Skin epidermis (tissue), 12 donors: ENCODE measurements at regions not wholly inside any gene's neighbourhood (a gene's known extent, or its start where the extent isn't known, plus 50 kb on each side); places are given as distances from the start of the nearest gene placed in this dataset.
"Not testable (repeated sequence)": the region's sequence is repeated elsewhere in the genome, so short reads cannot be mapped to it uniquely, and the experiment has no call there.

Source experiments
- H3K27ac ChIP-seq, 21 experiments: fragments of 200-600 bp; sonication (generic) in 11 of 21; one replicate each; pipeline ENCODE4 v1.5.0; 2020; ENCODE audit warnings: mild to moderate bottlenecking in 3 of 21, inconsistent platforms in 2 of 21, moderate library complexity in 2 of 21
- H3K4me3 ChIP-seq, 7 experiments: fragments of 200-600 bp; sonication (generic) in 2 of 7; one replicate each; pipeline ENCODE4 v1.5.0; 2020; ENCODE audit warnings: inconsistent platforms in 2 of 7, mild to moderate bottlenecking in 2 of 7, moderate library complexity in 1 of 7

GRCh38 chr15:95624616-95625361, 705.7 kb upstream of the NR2F2 start:
- no peak overlapping the region for H3K27ac ChIP-seq
- H3K4me3 ChIP-seq = no peak overlapping the region

- Histone ChIP-seq H3K4me3 (no peak overlapping the region), H3K27ac (no peak overlapping the region)
Observed at GRCh38 chr15:95626501-95627361, 703.8 kb upstream of the NR2F2 start.

GRCh38 chr15:95629503-95630168, 700.9 kb upstream of the NR2F2 start:
- no peak overlapping the region for H3K4me3 ChIP-seq
- no peak overlapping the region for H3K27ac ChIP-seq

GRCh38 chr15:95630683-95631082, 699.8 kb upstream of the NR2F2 start:
- Histone ChIP-seq H3K4me3 (no peak overlapping the region), H3K27ac (no peak overlapping the region)

- H3K27ac ChIP-seq = no peak overlapping the region
- H3K4me3 ChIP-seq = no peak overlapping the region
Observed at GRCh38 chr15:95635666-95636065, 694.8 kb upstream of the NR2F2 start.

GRCh38 chr15:95636107-95636506, 694.4 kb upstream of the NR2F2 start:
- Histone ChIP-seq H3K27ac (no peak overlapping the region), H3K4me3 (no peak overlapping the region)

- H3K4me3 ChIP-seq, H3K27ac ChIP-seq: not testable (repeated sequence)
Observed at GRCh38 chr15:95637234-95637633, 693.3 kb upstream of the NR2F2 start.

GRCh38 chr15:95639208-95639607, 691.3 kb upstream of the NR2F2 start:
- no peak overlapping the region for H3K27ac ChIP-seq
- H3K4me3 ChIP-seq = no peak overlapping the region

GRCh38 chr15:95644100-95644875, 686.2 kb upstream of the NR2F2 start:
- Histone ChIP-seq H3K4me3 (no peak overlapping the region), H3K27ac (no peak overlapping the region)

- no peak overlapping the region for H3K4me3 ChIP-seq
Observed at GRCh38 chr15:95645791-95646338, 684.6 kb upstream of the NR2F2 start.

GRCh38 chr15:95646484-95647273, 683.8 kb upstream of the NR2F2 start:
- no peak overlapping the region for H3K27ac ChIP-seq
- no peak overlapping the region for H3K4me3 ChIP-seq

More at GRCh38 chr15:95645791-95646338, 684.6 kb upstream of the NR2F2 start:
- no peak overlapping the region for H3K27ac ChIP-seq

GRCh38 chr15:95647531-95648277, 682.8 kb upstream of the NR2F2 start:
- no peak overlapping the region for H3K4me3 ChIP-seq

GRCh38 chr15:95653361-95653805, 677.1 kb upstream of the NR2F2 start:
- H3K27ac ChIP-seq = no peak overlapping the region
- no peak overlapping the region for H3K4me3 ChIP-seq

More at GRCh38 chr15:95647531-95648277, 682.8 kb upstream of the NR2F2 start:
- no peak overlapping the region for H3K27ac ChIP-seq

- Histone ChIP-seq H3K4me3 (no peak overlapping the region), H3K27ac (no peak overlapping the region)
Observed at GRCh38 chr15:95655089-95655607, 675.4 kb upstream of the NR2F2 start.

GRCh38 chr15:95656595-95656994, 673.9 kb upstream of the NR2F2 start:
- Histone ChIP-seq H3K4me3 (no peak overlapping the region), H3K27ac (no peak overlapping the region)

- no peak overlapping the region for H3K4me3 ChIP-seq
- H3K27ac ChIP-seq = peak overlapping the region in 1 of 21 experiments; percentile 4
Observed at GRCh38 chr15:95658799-95659198, 671.7 kb upstream of the NR2F2 start.

- Histone ChIP-seq H3K4me3 (no peak overlapping the region), H3K27ac (no peak overlapping the region)
Observed at GRCh38 chr15:95659656-95660055, 670.8 kb upstream of the NR2F2 start.

GRCh38 chr15:95662638-95663037, 667.9 kb upstream of the NR2F2 start:
- no peak overlapping the region for H3K27ac ChIP-seq
- H3K4me3 ChIP-seq = no peak overlapping the region
